ENCODE measurements at regions not wholly inside any gene's neighbourhood (a gene's known extent, or its start where the extent isn't known, plus 50 kb on each side); places are given as distances from the start of the nearest gene placed in this dataset.

- intact Hi-C loops (cut with micrococcal nuclease) (no loop called here), dilution Hi-C loops (cut with HindIII; ENCODE audit: low sequenced_read_pairs, unreplicated experiment) (no loop called here), in situ Hi-C loops (cut with MboI; ENCODE audit: low sequenced_read_pairs) (no loop called here)
- Histone ChIP-seq H3K56ac (ENCODE audit: extremely low read depth, insufficient read depth, low read length) (no peak overlapping the region), H3K4me2 (ENCODE audit: low read depth, low read length) (no peak overlapping the region), H4K8ac (ENCODE audit: low read depth in 2 of 2, low read length in 2 of 2) (no peak overlapping the region), H4K20me1 (ENCODE audit: insufficient read depth, low read length) (no peaks in the 10 kb centered on the region), H2AFZ (replicated peaks; ENCODE audit: low read length, poor library complexity) (no peak overlapping the region), H2BK120ac (ENCODE audit: low read depth, low read length) (no peak overlapping the region), H3K9me1 (ENCODE audit: insufficient read depth, low read length) (no peaks in the 10 kb centered on the region), H3K27ac (ENCODE audit: insufficient read depth, low read length) (no peak overlapping the region), H2AK9ac (replicated peaks; ENCODE audit: low read depth, low read length, poor library complexity) (no peak overlapping the region), H3K14ac (replicated peaks; ENCODE audit: low read depth, low read length) (no peak overlapping the region), H3K27me3 (ENCODE audit: control insufficient read depth, insufficient read depth, low read length) (no peaks in the 10 kb centered on the region; the same call in none of the 2 replicates), H3K79me1 (ENCODE audit: low read depth in 1 of 2, low read length in 2 of 2) (no peaks in the 10 kb centered on the region), H3K18ac (ENCODE audit: low read depth, low read length) (no peak overlapping the region), H2BK5ac (ENCODE audit: low read depth, low read length, poor library complexity, severe bottlenecking) (no peak overlapping the region), H3K9ac (ENCODE audit: low read depth, low read length) (no peak overlapping the region), H4K91ac (ENCODE audit: insufficient read depth, low read depth, low read length) (no peak overlapping the region), H2AK5ac (ENCODE audit: low read depth, low read length) (no peak overlapping the region), H4K5ac (ENCODE audit: low read depth, low read length) (no peak overlapping the region), H2BK15ac (ENCODE audit: low read depth, low read length) (no peak overlapping the region), H3K36me3 (ENCODE audit: control insufficient read depth, insufficient read depth, low read length) (no peaks in the 10 kb centered on the region), H2BK20ac (ENCODE audit: low read depth, low read length) (no peak overlapping the region), H3K23ac (ENCODE audit: low read depth, low read length) (no peak overlapping the region), H3K4me3 (ENCODE audit: insufficient read depth, low read depth, low read length) (no peak overlapping the region), H3K9me3 (ENCODE audit: control insufficient read depth, insufficient read depth, low read length) (no peaks in the 10 kb centered on the region), H3K4me1 (ENCODE audit: control insufficient read depth, insufficient read depth, low read length) (no peaks in the 10 kb centered on the region), H3K4ac (ENCODE audit: low read depth, low read length) (no peak overlapping the region)
- ChIA-PET CTCF (no interaction called here), POLR2A (ENCODE audit: unreplicated experiment) (interaction anchor here (0.5 kb wide), 1 partner anchor 136 kb away, joined by 3 read pairs; no protein-coding TSS in a partner anchor)
- BruUV-seq (replicated peaks): no TSS peak
- ATAC-seq (ENCODE audit: low read depth): no peak
- DNase-seq: no peak
- no CpG with 5 or more reads among the region's 1 CpG for WGBS, 2 experiments (ENCODE audit: extremely low coverage in 2 of 2, insufficient read length in 1 of 2)
- TF ChIP-seq CTCF (conservative IDR thresholded peaks at IDR 0.05; ENCODE audit: low read depth, low read length) (no peak), MAFK (IDR thresholded peaks at IDR 0.05; ENCODE audit: low read depth, low read length) (no peak), CEBPB (IDR thresholded peaks at IDR 0.05; ENCODE audit: low read depth, low read length) (no peak), SMC3 (IDR thresholded peaks at IDR 0.05; ENCODE audit: low read depth, low read length) (no peak), MAZ (IDR thresholded peaks at IDR 0.05; ENCODE audit: borderline replicate concordance, low read depth, low read length) (no peak), NFE2L2 (IDR thresholded peaks at IDR 0.05; ENCODE audit: low read depth, low read length) (no peak), FOS (IDR thresholded peaks at IDR 0.05; ENCODE audit: low read depth, low read length) (no peak), RFX5 (IDR thresholded peaks at IDR 0.05; ENCODE audit: low read depth, low read length) (no peak)
Measured at GRCh38 chr4:173093361-173093760, 75.2 kb upstream of the GALNT7 start.

Data from IMR-90 (cell line).